Trophoblast cell (in vitro differentiated cells and primary cell): ENCODE measurements at regions not wholly inside any gene's neighbourhood (a gene's known extent, or its start where the extent isn't known, plus 50 kb on each side); places are given as distances from the start of the nearest gene placed in this dataset.

ENCODE experiments used
- DNase-seq, 2 donors: peaks; one replicate each; pipeline ENCODE4 v3.0.0-alpha.2; 2016
- H2AFZ ChIP-seq: 2 replicates; pipeline ENCODE4 v1.6.1; 2013; ENCODE audit warnings: low read length, moderate library complexity, mild to moderate bottlenecking; ENCODE audit not compliant: insufficient read depth, poor library complexity
- H2AK5ac ChIP-seq: 2 replicates; pipeline ENCODE4 v1.6.1; 2013; ENCODE audit warnings: mild to moderate bottlenecking, low read length
- H2BK120ac ChIP-seq: 2 replicates; pipeline ENCODE4 v1.6.1; 2013; ENCODE audit warnings: low read length, mild to moderate bottlenecking, moderate library complexity; ENCODE audit not compliant: insufficient read depth, poor library complexity
- H2BK12ac ChIP-seq: 2 replicates; pipeline ENCODE4 v1.6.1; 2013; ENCODE audit warnings: mild to moderate bottlenecking, low read length, moderate library complexity
- H2BK5ac ChIP-seq: 2 replicates; pipeline ENCODE4 v1.6.1; 2013; ENCODE audit warnings: low read length, low read depth, moderate library complexity, mild to moderate bottlenecking; ENCODE audit not compliant: poor library complexity
- H3K14ac ChIP-seq: 2 replicates; pipeline ENCODE4 v1.6.1; 2013; ENCODE audit warnings: mild to moderate bottlenecking, low read length
- H3K18ac ChIP-seq: 2 replicates; pipeline ENCODE4 v1.6.1; 2013; ENCODE audit warnings: mild to moderate bottlenecking, low read length
- H3K23ac ChIP-seq: 2 replicates; pipeline ENCODE4 v1.6.1; 2013; ENCODE audit warnings: low read length
- H3K27ac ChIP-seq: 2 replicates; pipeline ENCODE4 v1.5.1; 2013; ENCODE audit warnings: low read depth, mild to moderate bottlenecking, inconsistent platforms, low read length, moderate library complexity
- H3K27me3 ChIP-seq: 2 replicates; pipeline ENCODE4 v1.6.1; 2013; ENCODE audit warnings: inconsistent platforms, mild to moderate bottlenecking, low read length, moderate library complexity; ENCODE audit not compliant: insufficient read depth
- H3K36me3 ChIP-seq, 2 experiments: 1 replicate in 1 of 2; 2 replicates in 1 of 2; pipeline ENCODE4 v1.6.1; 2013; ENCODE audit warnings: low read length in 2 of 2, mild to moderate bottlenecking in 2 of 2, moderate library complexity in 1 of 2; ENCODE audit not compliant: insufficient read depth in 2 of 2, control insufficient read depth in 1 of 2
- H3K4ac ChIP-seq: 2 replicates; pipeline ENCODE4 v1.6.1; 2013; ENCODE audit warnings: low read depth, mild to moderate bottlenecking, low read length, moderate library complexity
- H3K4me1 ChIP-seq, 2 experiments: 1 replicate in 1 of 2; 2 replicates in 1 of 2; pipeline ENCODE4 v1.6.1; 2013; ENCODE audit warnings: low read length in 2 of 2, mild to moderate bottlenecking in 2 of 2, moderate library complexity in 1 of 2; ENCODE audit not compliant: insufficient read depth in 2 of 2, control insufficient read depth in 1 of 2
- H3K4me2 ChIP-seq: 2 replicates; pipeline ENCODE4 v1.6.1; 2013; ENCODE audit warnings: inconsistent platforms, mild to moderate bottlenecking, low read length, moderate library complexity
- H3K4me3 ChIP-seq: 2 replicates; pipeline ENCODE4 v1.5.1; 2013; ENCODE audit warnings: mild to moderate bottlenecking, low read depth, low read length, inconsistent platforms
- H3K79me1 ChIP-seq: one replicate; pipeline ENCODE4 v1.6.1; 2013; ENCODE audit warnings: low read length
- H3K79me2 ChIP-seq: 2 replicates; pipeline ENCODE4 v1.6.1; 2013; ENCODE audit warnings: low read length, mild to moderate bottlenecking; ENCODE audit not compliant: control insufficient read depth, insufficient read depth, poor library complexity
- H3K9ac ChIP-seq: 2 replicates; pipeline ENCODE4 v1.6.1; 2013; ENCODE audit warnings: mild to moderate bottlenecking, low read length
- H3K9me3 ChIP-seq: 2 replicates; pipeline ENCODE4 v1.6.1; 2013; ENCODE audit warnings: low read depth, mild to moderate bottlenecking, control low read depth, inconsistent platforms, low read length; ENCODE audit not compliant: insufficient read depth
- H4K12ac ChIP-seq: 2 replicates; pipeline ENCODE4 v1.6.1; 2013; ENCODE audit warnings: low read depth, mild to moderate bottlenecking, low read length, moderate library complexity
- H4K8ac ChIP-seq: 2 replicates; pipeline ENCODE4 v1.6.1; 2013; ENCODE audit warnings: low read depth, mild to moderate bottlenecking, low read length, moderate library complexity
- H4K91ac ChIP-seq: one replicate; pipeline ENCODE4 v1.6.1; 2013; ENCODE audit warnings: low read depth, mild to moderate bottlenecking, low read length, moderate library complexity
- WGBS: extraction: QIAGEN DNeasy Blood & Tissue Kit; methylation state at CpG from one replicate; pipeline ENCODE4 v1.1.7; 2013; ENCODE audit warnings: missing lambda C conversion rate; ENCODE audit not compliant: insufficient read length, insufficient coverage; ENCODE audit errors: extremely low coverage; 5-methylcytosine and 5-hydroxymethylcytosine counted together

- H2BK5ac ChIP-seq: no peak overlapping the region
- no peak overlapping the region for H2AK5ac ChIP-seq
- no peak for DNase-seq
- no peak overlapping the region for H4K91ac ChIP-seq
- WGBS: no CpG with 5 or more reads among the region's 2 CpGs
- no peak overlapping the region for H2AFZ ChIP-seq
- no peak overlapping the region for H3K14ac ChIP-seq
- no peak overlapping the region for H3K4ac ChIP-seq
- no peak overlapping the region for H3K27ac ChIP-seq
- no peaks in the 10 kb centered on the region for H3K27me3 ChIP-seq
- H3K9ac ChIP-seq: no peak overlapping the region
- no peak overlapping the region for H3K4me3 ChIP-seq
- H3K79me2 ChIP-seq: no peaks in the 10 kb centered on the region
- H4K8ac ChIP-seq: no peak overlapping the region
- H3K23ac ChIP-seq: no peak overlapping the region
- no peaks in the 10 kb centered on the region for H3K79me1 ChIP-seq
- H3K9me3 ChIP-seq: no peaks in the 10 kb centered on the region
- H4K12ac ChIP-seq: no peak overlapping the region
- no peak overlapping the region for H3K18ac ChIP-seq
- no peak overlapping the region for H2BK120ac ChIP-seq
- H2BK12ac ChIP-seq: no peak overlapping the region
- no peaks in the 10 kb centered on the region for H3K4me1 ChIP-seq
- H3K4me2 ChIP-seq: no peak overlapping the region
- no peaks in the 10 kb centered on the region for H3K36me3 ChIP-seq
Measured at GRCh38 chr2:19507137-19507536, 148.7 kb upstream of the OSR1 start.

DNA sequence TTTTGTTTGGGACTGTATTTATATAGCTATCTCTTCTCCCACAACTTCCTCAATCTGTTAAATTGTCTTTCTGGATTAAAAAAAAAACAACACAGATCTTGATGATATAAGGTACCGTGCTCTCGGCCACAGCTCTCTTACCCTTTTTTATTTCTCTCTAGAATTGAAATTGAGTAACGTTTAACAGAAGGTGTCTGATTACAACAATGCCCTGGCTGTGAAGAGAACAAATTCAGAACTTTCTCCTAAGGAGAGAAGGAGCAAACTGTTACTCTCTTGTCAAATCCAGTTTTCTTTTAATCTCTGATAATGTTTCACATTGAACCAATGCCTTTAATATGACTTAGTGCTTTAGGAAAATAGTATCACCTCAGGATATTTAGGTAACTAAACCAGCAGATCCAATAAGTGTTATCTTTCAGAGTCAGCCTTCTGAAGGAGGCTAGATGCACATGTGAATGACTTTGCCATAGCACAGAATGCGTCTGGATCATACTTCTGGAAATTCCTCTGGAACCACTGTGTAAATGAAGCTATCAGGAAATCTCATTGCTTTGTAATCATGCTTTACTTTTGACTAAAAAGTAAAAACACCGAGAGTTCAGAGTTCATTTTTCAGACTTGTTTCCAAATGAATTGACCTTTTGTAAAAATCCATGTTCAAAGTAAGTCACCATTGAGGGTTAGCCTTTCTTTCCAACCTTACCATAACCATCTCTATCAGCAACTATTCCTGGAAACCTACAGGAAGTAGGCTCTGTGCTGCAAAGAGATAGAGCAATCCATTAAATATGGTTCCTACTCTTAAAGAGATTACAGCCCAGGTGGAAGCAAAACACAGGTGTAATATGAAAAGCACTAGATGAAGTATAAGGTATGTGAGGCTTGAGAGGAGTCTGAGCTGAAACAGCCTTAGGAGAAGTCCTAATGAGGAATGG lies 147.0 kb upstream of the OSR1 start:
- DNase-seq: no peak
- Histone ChIP-seq H3K23ac (no peak overlapping the region), H3K27me3 (no peaks in the 10 kb centered on the region), H4K12ac (no peak overlapping the region), H3K4me3 (no peak overlapping the region), H2BK120ac (no peak overlapping the region), H3K9me3 (no peaks in the 10 kb centered on the region), H2AK5ac (no peak overlapping the region), H2AFZ (no peak overlapping the region), H3K79me2 (no peaks in the 10 kb centered on the region), H3K4ac (no peak overlapping the region), H3K14ac (no peak overlapping the region), H3K4me2 (no peak overlapping the region), H3K18ac (no peak overlapping the region), H3K79me1 (no peaks in the 10 kb centered on the region), H3K36me3 (no peaks in the 10 kb centered on the region), H2BK12ac (no peak overlapping the region), H3K4me1 (no peaks in the 10 kb centered on the region), H4K91ac (no peak overlapping the region), H2BK5ac (no peak overlapping the region), H3K27ac (no peak overlapping the region), H3K9ac (no peak overlapping the region), H4K8ac (no peak overlapping the region)
- no CpG with 5 or more reads among the region's 5 CpGs for WGBS

- H3K18ac ChIP-seq: no peak overlapping the region
- H3K9me3 ChIP-seq: no peaks in the 10 kb centered on the region
- no peak overlapping the region for H3K9ac ChIP-seq
- no peak overlapping the region for H4K91ac ChIP-seq
- H3K23ac ChIP-seq: no peak overlapping the region
- no peak overlapping the region for H3K4me3 ChIP-seq
- H4K12ac ChIP-seq: no peak overlapping the region
- no peaks in the 10 kb centered on the region for H3K79me1 ChIP-seq
- no peaks in the 10 kb centered on the region for H3K27me3 ChIP-seq
- H3K4me1 ChIP-seq: no peaks in the 10 kb centered on the region
- no peak for DNase-seq
- no peak overlapping the region for H2BK12ac ChIP-seq
- no peak overlapping the region for H2AFZ ChIP-seq
- H2BK5ac ChIP-seq: no peak overlapping the region
- H3K14ac ChIP-seq: no peak overlapping the region
- H3K27ac ChIP-seq: no peak overlapping the region
- H4K8ac ChIP-seq: no peak overlapping the region
- no CpG with 5 or more reads among the region's 5 CpGs for WGBS
- H3K36me3 ChIP-seq: no peaks in the 10 kb centered on the region
- H3K79me2 ChIP-seq: no peaks in the 10 kb centered on the region
- H3K4me2 ChIP-seq: no peak overlapping the region
- H2AK5ac ChIP-seq: no peak overlapping the region
- no peak overlapping the region for H2BK120ac ChIP-seq
- no peak overlapping the region for H3K4ac ChIP-seq
Measured at GRCh38 chr2:19504400-19505198, 146.2 kb upstream of the OSR1 start.

GRCh38 chr2:19503915-19504314 lies 145.5 kb upstream of the OSR1 start:
- H3K14ac ChIP-seq: no peak overlapping the region
- H2BK120ac ChIP-seq: no peak overlapping the region
- H3K79me2 ChIP-seq: no peaks in the 10 kb centered on the region
- no peak overlapping the region for H2AFZ ChIP-seq
- no peak overlapping the region for H4K8ac ChIP-seq
- DNase-seq: no peak
- no peaks in the 10 kb centered on the region for H3K9me3 ChIP-seq
- no peak overlapping the region for H2AK5ac ChIP-seq
- no peak overlapping the region for H3K4me2 ChIP-seq
- H2BK12ac ChIP-seq: no peak overlapping the region
- H3K9ac ChIP-seq: no peak overlapping the region
- no peaks in the 10 kb centered on the region for H3K79me1 ChIP-seq
- no peaks in the 10 kb centered on the region for H3K36me3 ChIP-seq
- no peaks in the 10 kb centered on the region for H3K27me3 ChIP-seq
- H2BK5ac ChIP-seq: no peak overlapping the region
- H3K27ac ChIP-seq: no peak overlapping the region
- H3K23ac ChIP-seq: no peak overlapping the region
- no peak overlapping the region for H4K12ac ChIP-seq
- H3K4me3 ChIP-seq: no peak overlapping the region
- H3K4me1 ChIP-seq: peaks cover 2% of the 10 kb centered on the region in 2 experiments
- H4K91ac ChIP-seq: no peak overlapping the region
- no peak overlapping the region for H3K18ac ChIP-seq
- WGBS: no CpG with 5 or more reads among the region's 3 CpGs
- no peak overlapping the region for H3K4ac ChIP-seq
